ENCODE measurements at regions not wholly inside any gene's neighbourhood (a gene's known extent, or its start where the extent isn't known, plus 50 kb on each side); places are given as distances from the start of the nearest gene placed in this dataset.

DNA sequence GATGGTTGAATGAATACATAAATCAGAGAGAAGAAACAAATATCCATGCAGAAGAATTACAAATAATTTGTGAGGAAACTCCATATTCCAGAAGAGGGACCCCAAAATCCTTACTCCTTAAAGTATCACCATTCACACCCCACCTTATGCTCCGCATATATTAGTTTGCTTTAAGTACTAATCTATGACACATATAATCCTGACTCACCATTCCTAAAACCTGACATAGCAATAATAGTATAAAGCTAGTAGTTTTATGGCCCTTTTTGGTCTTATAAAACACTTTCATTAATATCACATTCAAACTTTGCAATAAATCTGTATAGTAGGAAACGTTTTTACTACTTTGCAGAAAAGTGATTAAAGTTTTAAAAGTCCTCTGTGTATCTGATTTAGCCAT, 719.0 kb upstream of the SLC39A10 start:
- TF ChIP-seq TAF1 (IDR thresholded peaks at IDR 0.05; ENCODE audit: low read depth), result no peak
- no peak for TF ChIP-seq RAD21 (IDR thresholded peaks at IDR 0.05; ENCODE audit: low read depth)
